ENCODE measurements at regions not wholly inside any gene's neighbourhood (a gene's known extent, or its start where the extent isn't known, plus 50 kb on each side); places are given as distances from the start of the nearest gene placed in this dataset.

GRCh38 chr1:55610203-55610602 is 395.0 kb upstream of the USP24 start:
- Histone ChIP-seq H3K27ac (ENCODE audit: control insufficient read depth, insufficient read depth) (no peak overlapping the region), H3K79me2 (ENCODE audit: control insufficient read depth, insufficient read depth, low read length) (no peaks in the 10 kb centered on the region), H4K20me1 (ENCODE audit: control insufficient read depth, insufficient read depth) (no peaks in the 10 kb centered on the region), H3K27me3 (replicated peaks in 1 of 2; ENCODE audit: control insufficient read depth in 2 of 2, insufficient read depth in 2 of 2, low read length in 1 of 2) (no peaks in the 10 kb centered on the region), H2AFZ (ENCODE audit: control insufficient read depth, low read depth, low read length) (no peak overlapping the region), H3K4me3 (no peak overlapping the region), H3K36me3 (ENCODE audit: control insufficient read depth in 2 of 2, insufficient read depth in 2 of 2, low read length in 1 of 2) (no peaks in the 10 kb centered on the region), H3K9me3 (replicated peaks; ENCODE audit: control insufficient read depth, insufficient read depth, low read length) (no peaks in the 10 kb centered on the region; the same call in 2 of the 3 replicates), H3K4me1 (ENCODE audit: control insufficient read depth, insufficient read depth, low read length) (no peaks in the 10 kb centered on the region), H3K4me2 (ENCODE audit: control insufficient read depth, insufficient read depth) (no peak overlapping the region), H3K9ac (ENCODE audit: control insufficient read depth, insufficient read depth, low read length) (no peak overlapping the region)
- BruUV-seq (replicated peaks) = no TSS peak
- in situ Hi-C loops (cut with MboI) (no loop called here), intact Hi-C loops (cut with micrococcal nuclease; ENCODE audit: unreplicated experiment) (no loop called here)
- TF ChIP-seq RFX5 (IDR thresholded peaks at IDR 0.05; ENCODE audit: low read depth, low read length) = no peak
- no peak for TF ChIP-seq E4F1 (IDR thresholded peaks at IDR 0.05; ENCODE audit: borderline replicate concordance, partially characterized antibody)
- TF ChIP-seq SRF (IDR thresholded peaks at IDR 0.05; ENCODE audit: low read depth in 2 of 2, low read length in 2 of 2) = no peak
- TF ChIP-seq FOXK2 (IDR thresholded peaks at IDR 0.05) = no peak
- no peak for TF ChIP-seq WRNIP1 (IDR thresholded peaks at IDR 0.05; ENCODE audit: borderline replicate concordance, low read depth, low read length)
- FAIRE-seq = no peak
- ChIA-PET SMC1A (ENCODE audit: uncharacterized antibody, unreplicated experiment) (no interaction called here), POLR2A (no interaction called here), CTCF (no interaction called here), RAD21 (ENCODE audit: unreplicated experiment) (no interaction called here)
- 17% methylated on average over 3 of the region's 3 CpGs for WGBS (ENCODE audit: insufficient coverage, insufficient replicate concordance, low lambda C conversion rate, missing lambda C conversion rate)
- DNase-seq (ENCODE audit: low read depth, low spot score) = no peak
- no peak for ATAC-seq

- no peaks in the 10 kb centered on the region for H3K27me3 ChIP-seq (replicated peaks in 1 of 2; ENCODE audit: control insufficient read depth in 2 of 2, insufficient read depth in 2 of 2, low read length in 1 of 2)
- ChIA-PET POLR2A (no interaction called here), CTCF (no interaction called here), RAD21 (ENCODE audit: unreplicated experiment) (no interaction called here), SMC1A (ENCODE audit: uncharacterized antibody, unreplicated experiment) (no interaction called here)
- in situ Hi-C loops (cut with MboI) = no loop called here
- H3K9ac ChIP-seq (ENCODE audit: control insufficient read depth, insufficient read depth, low read length) = no peak overlapping the region
- ATAC-seq = no peak
- H3K4me1 ChIP-seq (ENCODE audit: control insufficient read depth, insufficient read depth, low read length) = no peaks in the 10 kb centered on the region
- no peaks in the 10 kb centered on the region; the same call in 2 of the 3 replicates for H3K9me3 ChIP-seq (replicated peaks; ENCODE audit: control insufficient read depth, insufficient read depth, low read length)
- BruUV-seq (replicated peaks) = no TSS peak
- no peaks in the 10 kb centered on the region for H3K79me2 ChIP-seq (ENCODE audit: control insufficient read depth, insufficient read depth, low read length)
- no peak for FAIRE-seq
- no peak for DNase-seq (ENCODE audit: low read depth, low spot score)
- H3K4me3 ChIP-seq = no peak overlapping the region
- H3K36me3 ChIP-seq (ENCODE audit: control insufficient read depth in 2 of 2, insufficient read depth in 2 of 2, low read length in 1 of 2) = no peaks in the 10 kb centered on the region
- no peak overlapping the region for H3K27ac ChIP-seq (ENCODE audit: control insufficient read depth, insufficient read depth)
- H3K4me2 ChIP-seq (ENCODE audit: control insufficient read depth, insufficient read depth) = no peak overlapping the region
- intact Hi-C loops (cut with micrococcal nuclease; ENCODE audit: unreplicated experiment) = no loop called here
- H4K20me1 ChIP-seq (ENCODE audit: control insufficient read depth, insufficient read depth) = no peaks in the 10 kb centered on the region
- H2AFZ ChIP-seq (ENCODE audit: control insufficient read depth, low read depth, low read length) = no peak overlapping the region
- TF ChIP-seq POLR2AphosphoS5 (IDR thresholded peaks at IDR 0.05; ENCODE audit: low read length) (no peak), WRNIP1 (IDR thresholded peaks at IDR 0.05; ENCODE audit: borderline replicate concordance, low read depth, low read length) (no peak), MEF2B (IDR thresholded peaks at IDR 0.05; ENCODE audit: partially characterized antibody, poor library complexity, severe bottlenecking) (no peak), RCOR1 (conservative IDR thresholded peaks at IDR 0.05; ENCODE audit: low read depth, low read length) (no peak), TCF3 (IDR thresholded peaks at IDR 0.05; ENCODE audit: borderline replicate concordance, insufficient read depth, low read depth, low read length) (no peak), EP300 (IDR thresholded peaks at IDR 0.05; ENCODE audit: borderline replicate concordance in 1 of 2, control insufficient read depth in 1 of 2, low read depth in 2 of 2, low read length in 2 of 2) (no peak), ATF3 (IDR thresholded peaks at IDR 0.05; ENCODE audit: borderline replicate concordance, extremely low read depth, low read depth, low read length) (no peak), STAT1 (conservative IDR thresholded peaks at IDR 0.05) (no peak), PKNOX1 (IDR thresholded peaks at IDR 0.05) (no peak), ZNF207 (IDR thresholded peaks at IDR 0.05; ENCODE audit: borderline replicate concordance) (no peak), ETV6 (conservative IDR thresholded peaks at IDR 0.05 in 1 of 2, IDR thresholded peaks at IDR 0.05 in 1 of 2; ENCODE audit: borderline replicate concordance in 1 of 2, low read depth in 1 of 2) (no peak)
Observed at GRCh38 chr1:55609630-55610029, 394.5 kb upstream of the USP24 start.
